ENCODE measurements at regions not wholly inside any gene's neighbourhood (a gene's known extent, or its start where the extent isn't known, plus 50 kb on each side); places are given as distances from the start of the nearest gene placed in this dataset.

- TF ChIP-seq MAX (IDR thresholded peaks at IDR 0.05; ENCODE audit: insufficient read depth, insufficient read length) (no peak), CTCF (IDR thresholded peaks at IDR 0.05; ENCODE audit: extremely low read depth in 1 of 2, insufficient read depth in 1 of 2, low read depth in 1 of 2, low read length in 2 of 2) (no peak), POLR2A (IDR thresholded peaks at IDR 0.05; ENCODE audit: low read depth, low read length) (no peak), JUN (IDR thresholded peaks at IDR 0.05; ENCODE audit: borderline replicate concordance, insufficient read depth, insufficient read length, low read depth) (no peak), FOS (IDR thresholded peaks at IDR 0.05; ENCODE audit: borderline replicate concordance, insufficient read depth, low read length) (no peak)
These were observed 1320.1 kb upstream of the PRMT6 start for GRCh38 chr1:105736349-105736748.

All from endothelial cell of umbilical vein (primary cell).